Ishikawa (cell line): ENCODE measurements at regions not wholly inside any gene's neighbourhood (a gene's known extent, or its start where the extent isn't known, plus 50 kb on each side); places are given as distances from the start of the nearest gene placed in this dataset.

Source experiments
- EP300 ChIP-seq: IDR thresholded peaks from 2 replicates; pipeline ENCODE4 v1.6.1; 2012; ENCODE audit warnings: borderline replicate concordance
- NFIC ChIP-seq: IDR thresholded peaks from 2 replicates; pipeline ENCODE4 v1.6.1; 2012
- YY1 ChIP-seq: IDR thresholded peaks from 2 replicates; pipeline ENCODE4 v1.6.1; 2012; ENCODE audit warnings: low read depth
- TF ChIP-seq, protein P1 (sequence below): IDR thresholded peaks from 2 replicates; pipeline ENCODE4 v1.6.1; 2012

DNA sequence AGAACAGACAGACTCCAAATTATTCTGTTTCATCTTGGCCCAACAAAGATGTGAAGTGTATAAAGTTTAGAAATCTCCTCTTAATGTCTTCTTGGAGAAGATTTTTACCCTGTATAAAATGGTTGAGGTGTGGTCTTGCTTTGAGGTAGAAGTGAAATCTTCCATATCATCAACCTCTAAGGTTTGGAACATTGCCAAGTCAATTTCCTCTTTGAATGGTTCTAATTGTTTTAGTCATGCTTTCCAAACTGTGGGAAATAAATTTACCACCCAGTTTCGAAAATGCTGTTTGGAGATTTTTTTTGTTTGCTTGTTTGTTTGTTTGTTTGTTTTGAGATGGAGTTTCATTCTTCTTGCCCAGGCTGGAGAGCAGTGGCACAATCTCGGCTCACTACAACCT, 174.1 kb upstream of the ADAMTS3 start:
- no peak for TF ChIP-seq NFIC
- TF ChIP-seq YY1, result no peak
- TF ChIP-seq, protein P1, sequence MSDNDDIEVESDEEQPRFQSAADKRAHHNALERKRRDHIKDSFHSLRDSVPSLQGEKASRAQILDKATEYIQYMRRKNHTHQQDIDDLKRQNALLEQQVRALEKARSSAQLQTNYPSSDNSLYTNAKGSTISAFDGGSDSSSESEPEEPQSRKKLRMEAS, result no peak
- no peak for TF ChIP-seq EP300
